NCI-H1048 (cell line): ENCODE measurements at regions not wholly inside any gene's neighbourhood (a gene's known extent, or its start where the extent isn't known, plus 50 kb on each side); places are given as distances from the start of the nearest gene placed in this dataset.
"Not testable (repeated sequence)": the region's sequence is repeated elsewhere in the genome, so short reads cannot be mapped to it uniquely, and the experiment has no call there.

Experiments used
- DNase-seq: peaks from one replicate; lab custom pipeline; 2025; lab: John Stamatoyannopoulos, UW

DNA sequence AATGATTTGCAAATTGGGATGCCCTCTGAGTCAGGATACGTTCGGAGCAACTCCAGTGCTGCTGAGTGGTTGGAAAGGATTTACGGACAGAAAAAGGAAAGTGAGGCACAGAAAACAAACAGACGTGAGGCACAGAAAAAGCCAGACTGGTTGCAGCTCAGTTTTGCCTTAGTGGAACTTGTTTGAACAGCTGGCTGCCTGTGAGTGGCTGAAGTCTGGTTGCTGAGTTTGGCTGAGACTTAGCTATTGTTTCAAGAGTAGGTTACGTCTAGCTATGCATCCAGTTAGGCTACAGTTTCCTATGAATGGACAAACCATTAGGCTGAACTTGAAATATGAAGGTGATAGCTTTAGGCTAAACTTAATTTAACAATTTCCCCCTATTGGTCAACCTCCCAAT, 256.6 kb downstream of the VAPA start:
- DNase-seq = no peak

DNA sequence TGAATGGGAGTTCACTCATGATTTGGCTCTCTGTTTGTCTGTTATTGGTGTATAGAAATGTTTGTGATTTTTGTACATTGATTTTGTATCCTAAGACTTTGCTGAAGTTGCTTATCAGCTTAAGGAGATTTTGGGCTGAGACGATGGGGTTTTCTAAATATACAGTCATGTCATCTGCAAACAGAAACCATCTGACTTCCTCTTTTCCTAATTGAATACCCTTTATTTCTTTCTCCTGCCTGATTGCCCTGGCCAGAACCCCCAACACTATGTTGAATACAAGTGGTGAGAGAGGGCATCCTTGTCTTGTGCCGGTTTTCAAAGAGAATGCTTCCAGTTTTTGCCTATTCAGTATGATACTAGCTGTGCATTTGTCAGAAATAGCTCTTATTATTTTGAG, 261.5 kb downstream of the VAPA start:
- DNase-seq = not testable (repeated sequence)

DNA sequence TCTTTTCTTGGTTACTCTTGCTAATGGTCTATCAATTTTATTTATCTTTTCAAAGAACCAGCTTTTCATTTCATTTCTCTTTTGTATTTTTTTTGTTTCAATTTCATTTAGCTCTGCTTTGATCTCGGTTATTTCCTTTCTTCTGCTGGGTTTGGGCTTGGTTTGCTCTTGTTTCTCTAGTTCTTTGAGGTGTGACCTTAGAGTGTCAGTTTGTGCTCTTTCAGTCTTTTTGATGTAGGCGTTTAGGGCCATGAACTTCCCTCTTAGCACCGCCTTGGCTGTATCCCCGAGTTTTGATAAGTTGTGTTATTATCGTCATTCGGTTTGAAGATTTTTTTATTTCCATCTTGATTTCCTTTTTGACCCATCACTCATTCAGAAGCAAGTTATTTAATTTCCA, 265.5 kb downstream of the VAPA start:
- not testable (repeated sequence) for DNase-seq

DNA sequence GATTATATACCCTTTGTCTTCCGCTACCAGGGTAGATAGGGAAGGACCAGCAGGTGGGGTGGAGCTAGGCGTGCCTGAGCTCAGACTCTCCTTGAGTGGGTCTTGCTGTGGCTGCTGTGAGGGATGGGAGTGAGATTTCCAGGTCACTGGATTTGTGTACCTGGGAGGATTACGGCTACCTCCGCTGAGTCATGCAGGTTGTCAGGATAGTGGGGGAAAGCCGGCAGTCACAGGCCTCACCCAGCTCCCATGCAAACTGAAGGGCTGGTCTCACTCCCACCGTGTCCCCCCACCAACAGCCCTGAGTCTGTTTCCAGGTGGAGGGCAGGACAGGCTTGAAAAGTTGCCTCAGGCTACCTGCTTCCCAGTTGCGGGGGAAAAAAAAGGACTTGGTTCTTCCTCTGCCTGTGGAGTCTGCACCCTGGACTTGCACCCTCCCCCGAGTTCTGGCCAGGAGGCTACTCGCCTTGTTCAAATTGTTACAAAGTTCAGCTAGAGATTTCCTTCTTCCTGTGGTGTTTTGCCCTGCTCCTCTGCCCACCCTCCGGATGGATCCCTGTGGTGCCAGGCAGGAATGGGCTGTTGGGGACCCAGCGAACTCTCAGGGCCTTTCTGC, 268.3 kb downstream of the VAPA start:
- no peak for DNase-seq

DNA sequence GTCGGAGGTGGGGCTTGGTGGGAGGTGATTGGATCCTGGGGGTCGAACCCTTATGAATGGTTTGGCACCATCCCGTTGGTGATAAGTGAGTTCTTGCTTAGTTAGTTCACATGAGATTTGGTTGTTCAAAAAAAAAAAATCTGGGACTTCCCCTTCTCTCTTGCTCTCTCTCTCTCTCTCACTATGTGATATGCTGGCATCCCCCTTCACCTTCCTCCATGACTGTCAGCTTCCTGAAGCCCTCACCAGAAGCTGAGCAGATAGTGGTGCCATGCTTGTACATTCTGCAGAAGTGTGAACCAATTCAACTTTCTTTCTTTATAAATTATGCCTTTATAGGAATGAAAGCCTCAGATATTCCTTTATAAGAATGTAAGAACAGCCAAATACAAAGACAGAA, 269.7 kb upstream of the APCDD1 start:
- DNase-seq = no peak

DNA sequence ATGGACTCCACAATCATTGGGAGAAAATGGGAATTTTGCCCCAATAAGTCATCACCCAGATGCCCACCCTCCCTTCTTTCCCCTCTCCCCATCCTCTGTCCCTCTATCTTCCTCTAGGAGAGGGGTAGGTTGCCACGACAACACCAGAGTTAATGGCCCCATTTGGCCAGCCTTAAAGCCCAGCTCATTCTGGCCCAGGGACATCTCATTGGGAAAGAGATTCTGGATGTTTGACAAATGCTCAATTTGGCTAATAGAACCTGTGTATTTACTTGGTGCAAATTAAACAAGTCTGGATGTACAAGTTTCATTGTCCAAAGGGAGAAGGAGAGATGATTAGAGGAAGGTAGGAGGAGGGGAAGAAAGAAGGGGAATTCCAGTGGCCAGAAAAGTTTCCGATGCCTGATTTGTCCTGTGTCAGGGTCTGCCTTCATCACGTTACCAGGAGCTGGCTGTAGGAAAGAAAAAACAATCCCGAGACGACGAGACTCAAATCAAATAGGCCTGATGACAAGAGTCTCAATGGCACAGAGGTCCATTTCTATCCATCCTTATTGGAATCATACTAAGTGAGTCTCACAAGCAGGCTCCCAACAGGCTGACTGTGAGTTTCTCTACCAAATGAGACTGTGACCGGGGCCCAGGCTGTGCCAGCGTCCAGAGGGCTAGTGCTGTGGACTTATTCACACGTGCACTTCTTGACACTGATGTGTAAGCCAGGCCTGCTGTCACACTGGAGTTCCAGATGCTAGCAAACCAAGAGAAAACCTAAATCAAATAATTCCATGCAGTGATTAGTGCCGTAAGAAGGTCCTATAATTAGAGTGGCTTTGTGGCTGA, 265.2 kb upstream of the APCDD1 start:
- DNase-seq = no peak

DNA sequence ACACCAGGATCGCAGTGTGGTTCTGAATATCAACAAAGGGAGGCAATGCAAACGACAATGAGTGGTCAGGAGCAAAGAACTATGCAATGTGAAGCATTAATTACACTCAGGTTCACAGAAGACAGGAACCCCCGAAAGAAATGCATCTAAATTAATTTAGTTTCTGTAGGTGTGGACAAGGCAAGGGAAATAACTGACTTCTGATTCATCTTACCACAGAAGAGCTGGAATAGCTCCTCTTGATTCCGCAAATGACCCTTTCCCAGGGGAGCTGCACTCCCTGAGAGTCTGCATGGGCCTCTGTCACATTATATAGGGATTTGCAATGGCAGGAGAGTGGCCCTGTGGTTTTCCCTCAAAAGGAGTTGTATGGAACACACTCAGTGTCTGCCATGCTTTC, 263.9 kb upstream of the APCDD1 start:
- no peak for DNase-seq

DNA sequence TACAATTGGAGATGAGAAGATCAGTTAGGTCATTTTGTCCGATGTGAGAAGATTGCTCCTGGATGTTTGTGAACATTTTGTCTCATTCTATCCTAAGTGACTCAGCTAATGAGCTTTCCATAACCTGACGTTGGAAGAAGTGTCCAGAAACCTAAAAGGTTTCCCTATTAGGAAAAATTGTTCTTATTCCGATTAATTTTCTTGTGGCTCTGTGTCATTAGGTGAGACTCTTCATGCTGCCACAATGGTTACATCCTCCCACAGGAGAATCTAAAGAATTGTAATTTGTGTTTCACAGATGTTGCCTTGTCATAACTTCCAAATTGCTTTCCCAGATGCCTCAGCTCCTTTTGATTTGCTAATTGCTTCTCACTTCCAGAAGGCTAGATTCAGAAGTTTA, 261.0 kb upstream of the APCDD1 start:
- no peak for DNase-seq

DNA sequence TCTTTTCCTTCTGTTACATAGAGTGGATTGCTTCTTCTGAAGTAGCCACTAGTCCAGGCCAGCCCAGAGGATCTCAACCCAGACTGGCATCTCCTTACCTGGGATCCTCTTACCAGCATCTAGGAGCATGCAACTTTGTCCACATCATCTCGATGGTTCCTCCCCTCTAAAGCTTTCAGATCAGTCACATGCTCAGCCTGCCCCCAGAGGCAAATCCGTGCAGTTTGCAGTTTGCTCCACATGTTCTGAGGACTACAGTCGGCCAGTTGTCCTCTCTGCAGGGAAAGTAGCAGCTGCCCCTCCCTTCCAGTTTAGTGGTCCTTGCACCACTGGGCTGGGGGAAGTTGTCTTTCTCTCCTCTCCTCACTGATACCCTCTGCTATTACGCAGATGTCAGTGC, 259.8 kb upstream of the APCDD1 start:
- DNase-seq = no peak

DNA sequence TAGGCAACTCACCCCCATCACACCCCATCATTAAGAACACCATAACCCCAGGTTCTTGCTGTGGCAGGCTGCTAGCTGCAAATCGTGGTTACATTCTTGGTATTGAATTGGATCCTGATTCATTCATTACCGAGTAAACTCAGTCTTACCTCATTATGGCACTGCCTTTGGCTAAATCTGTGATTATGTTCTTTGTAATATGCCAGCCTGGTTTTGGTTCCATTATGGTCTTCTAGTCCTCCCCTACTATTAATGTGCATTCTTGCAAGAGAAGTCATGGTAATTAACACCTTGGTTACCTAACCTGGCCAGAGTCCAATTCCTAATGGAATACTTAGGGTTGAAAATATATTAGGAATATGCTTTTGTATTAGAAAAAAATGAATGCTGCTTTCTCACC, 258.9 kb upstream of the APCDD1 start:
- DNase-seq = no peak

DNA sequence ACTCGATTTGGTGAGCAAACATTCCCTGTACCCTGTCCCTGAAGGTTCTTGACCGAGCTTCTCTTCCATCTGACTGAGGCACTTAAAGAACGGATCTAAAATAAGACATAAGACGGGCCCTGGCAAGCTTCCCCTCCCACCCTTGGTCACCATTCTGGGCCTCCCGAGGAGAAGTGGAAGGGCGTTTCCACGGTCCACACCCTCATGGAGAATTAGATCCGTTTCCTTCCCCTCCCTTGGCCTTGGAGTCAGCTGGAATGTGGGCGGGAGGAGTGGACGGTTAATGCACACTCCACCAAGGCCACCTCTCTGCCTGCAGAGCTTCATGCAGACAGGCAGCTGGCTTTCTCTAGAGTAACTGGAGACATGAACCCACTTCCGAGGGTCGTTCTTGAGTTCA, 257.3 kb upstream of the APCDD1 start:
- DNase-seq = no peak

DNA sequence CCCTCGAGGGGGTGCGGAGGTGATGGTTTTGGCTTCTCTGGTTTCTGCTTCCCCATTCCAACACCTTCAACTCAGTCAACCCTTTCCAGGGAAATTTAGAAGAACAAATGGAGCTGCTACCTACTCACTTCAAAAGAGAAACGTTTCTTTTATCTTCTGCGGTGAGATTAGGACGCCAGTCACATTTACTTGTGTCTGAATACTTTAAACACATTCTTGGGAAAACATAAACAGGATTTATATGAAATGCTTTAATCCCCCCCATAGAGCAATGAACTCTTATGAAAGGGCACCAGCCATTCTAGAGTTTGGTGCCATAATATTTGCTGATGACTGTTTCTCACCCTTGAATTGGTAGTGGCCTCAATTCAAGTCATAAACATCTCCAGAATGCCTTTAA, 253.2 kb upstream of the APCDD1 start:
- no peak for DNase-seq

DNA sequence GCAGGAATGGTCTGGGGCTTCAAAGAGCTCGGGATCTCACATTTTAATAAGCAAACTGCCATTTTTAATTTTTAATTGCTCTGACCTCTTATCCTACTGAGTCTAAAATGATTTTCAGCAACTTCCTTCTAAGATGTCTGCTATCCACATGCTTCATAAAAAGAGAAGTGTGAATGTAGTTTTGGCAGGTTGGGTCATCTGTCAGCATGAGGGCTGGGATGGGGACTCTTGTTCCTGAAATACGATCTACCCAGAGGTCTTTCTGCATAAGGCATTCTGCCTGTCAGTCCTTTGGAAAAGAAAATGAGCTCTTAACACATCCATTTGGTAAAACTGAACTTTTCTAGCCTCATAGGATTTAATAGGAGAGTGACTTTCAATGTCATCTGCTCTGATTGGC, 252.8 kb upstream of the APCDD1 start:
- no peak for DNase-seq

DNA sequence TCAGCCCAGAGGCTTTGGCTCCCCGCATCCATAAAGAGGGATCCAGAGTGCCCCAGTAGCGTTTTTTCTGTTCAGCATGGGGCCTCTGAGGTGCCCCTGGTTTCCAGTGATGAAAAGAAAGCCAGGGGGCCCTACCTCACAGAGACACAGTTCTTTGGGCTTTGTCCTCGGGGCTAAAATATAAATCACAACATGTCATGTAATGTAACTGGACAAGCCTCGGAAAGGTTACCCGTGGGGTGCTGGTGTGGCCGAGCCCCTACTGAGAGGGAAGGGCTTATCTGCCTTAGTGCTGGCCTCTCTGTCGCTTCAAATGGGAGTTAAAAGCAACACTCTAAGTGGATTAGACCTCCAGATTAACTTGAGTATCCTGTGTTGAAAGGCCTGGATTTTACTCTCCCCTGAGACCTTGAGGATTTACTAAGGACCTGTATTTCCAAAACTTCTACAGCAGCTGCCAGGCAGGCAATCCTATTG, 251.6 kb upstream of the APCDD1 start:
- DNase-seq = no peak

DNA sequence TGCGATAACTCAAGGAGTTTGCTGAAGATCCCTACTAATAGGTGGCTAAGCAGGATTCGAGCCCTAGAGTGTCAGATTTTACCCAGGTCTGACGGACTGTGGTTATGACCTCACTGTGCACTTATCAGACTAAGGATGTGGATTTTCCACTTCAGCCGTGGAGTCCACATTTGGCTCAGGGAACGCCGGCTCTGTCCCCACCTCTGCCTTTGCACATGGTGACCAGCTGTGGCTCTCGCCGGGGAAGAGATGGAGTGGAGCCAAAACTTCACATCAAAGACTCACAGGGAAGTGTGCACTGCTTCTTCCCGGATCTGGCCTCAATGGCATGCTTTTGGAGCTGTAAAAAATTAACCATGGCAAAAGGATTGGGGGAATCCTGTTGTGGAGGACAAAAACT, 249.3 kb upstream of the APCDD1 start:
- no peak for DNase-seq

DNA sequence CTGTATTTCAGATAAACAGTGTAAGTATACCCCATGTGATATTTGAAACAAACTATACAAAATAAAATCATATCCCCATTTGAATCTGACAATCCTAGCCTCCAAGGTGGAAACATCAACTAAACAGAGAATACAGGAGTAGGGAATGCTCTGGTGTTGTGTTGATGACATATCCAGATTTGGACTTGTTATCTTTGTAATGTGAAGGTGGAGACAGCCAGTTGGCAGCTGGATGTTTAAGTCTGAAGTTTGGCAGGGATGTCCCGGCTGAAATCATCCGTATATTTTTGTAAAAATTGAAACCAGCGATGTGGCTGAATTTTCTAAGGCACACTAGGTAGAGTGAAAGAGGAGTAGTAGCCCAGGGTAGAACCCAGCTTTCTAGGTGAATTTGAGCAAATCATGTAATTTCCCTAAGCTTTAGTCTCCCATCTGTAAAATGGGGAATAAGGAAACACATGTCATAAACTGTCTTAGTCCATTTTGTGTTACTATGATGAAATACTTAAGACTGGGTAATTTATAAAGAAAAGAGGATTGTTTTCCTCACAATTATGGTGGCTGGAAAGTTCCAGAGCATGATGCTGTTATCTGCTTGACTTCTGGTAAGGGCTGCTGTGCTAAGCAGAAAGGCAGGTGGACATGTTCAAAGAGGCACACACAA, 246.6 kb upstream of the APCDD1 start:
- no peak for DNase-seq

DNA sequence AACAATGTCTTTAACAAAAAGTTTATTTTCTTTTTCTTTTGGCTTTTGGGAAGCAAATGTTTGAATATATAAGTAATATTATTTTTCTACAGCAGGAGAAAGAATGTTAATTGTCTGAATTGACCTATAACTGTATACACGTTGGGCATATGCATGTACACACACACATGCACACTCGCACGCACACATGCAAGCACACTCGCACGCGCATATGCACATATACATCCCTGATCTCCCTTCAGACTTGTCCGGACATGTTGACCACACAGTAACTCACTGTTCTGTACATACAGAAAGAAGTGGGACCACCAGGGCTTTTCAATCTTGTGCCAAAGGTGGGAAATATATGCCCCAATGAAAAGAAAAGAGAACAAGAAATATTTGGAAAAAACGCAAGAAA, 245.1 kb upstream of the APCDD1 start:
- no peak for DNase-seq

DNA sequence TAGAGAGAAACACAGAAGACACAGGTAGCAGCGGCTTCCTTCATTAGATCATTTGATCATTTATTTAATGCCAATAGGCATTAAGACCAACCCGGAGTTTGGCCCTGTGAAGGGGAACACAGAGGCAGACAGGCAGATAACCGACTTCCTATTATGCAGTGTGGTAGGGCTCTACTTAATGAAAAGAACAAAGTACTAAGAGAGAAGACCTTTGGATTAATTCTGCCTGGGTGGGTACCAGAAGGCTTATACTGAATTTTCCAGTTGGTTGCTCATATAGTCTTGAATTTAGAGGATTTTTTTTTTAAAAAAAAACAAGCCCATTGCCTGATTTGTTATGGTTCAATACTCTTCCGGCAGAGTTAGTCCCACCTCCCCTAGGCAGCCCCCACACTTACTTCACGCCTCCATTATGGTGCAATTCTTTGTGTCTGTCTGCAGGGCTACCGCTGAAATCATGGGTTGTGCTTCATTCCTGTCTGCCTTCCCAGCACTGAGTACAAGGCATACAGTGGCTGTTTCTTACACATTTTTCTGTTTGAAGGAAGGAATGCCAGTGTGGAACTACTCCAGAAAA, 244.3 kb upstream of the APCDD1 start:
- DNase-seq = no peak

DNA sequence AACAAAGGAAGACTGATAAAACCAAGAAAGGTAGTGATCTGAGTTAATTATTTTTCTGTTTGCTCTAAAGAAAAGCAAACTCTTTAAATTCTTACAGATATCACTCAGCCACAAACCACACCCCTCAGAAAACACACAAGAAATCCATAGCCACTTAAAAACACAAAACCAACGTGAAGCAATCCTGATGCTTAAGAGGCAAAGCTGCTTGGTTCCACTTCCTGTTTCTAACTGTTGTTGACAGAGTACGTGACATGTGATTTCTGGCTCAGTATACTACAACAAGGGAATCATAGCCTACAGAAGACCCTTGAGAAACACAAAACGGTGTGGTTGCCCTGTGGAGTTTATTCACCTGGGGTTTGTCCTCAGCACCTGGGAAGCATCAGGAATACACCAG, 240.9 kb upstream of the APCDD1 start:
- no peak for DNase-seq

DNA sequence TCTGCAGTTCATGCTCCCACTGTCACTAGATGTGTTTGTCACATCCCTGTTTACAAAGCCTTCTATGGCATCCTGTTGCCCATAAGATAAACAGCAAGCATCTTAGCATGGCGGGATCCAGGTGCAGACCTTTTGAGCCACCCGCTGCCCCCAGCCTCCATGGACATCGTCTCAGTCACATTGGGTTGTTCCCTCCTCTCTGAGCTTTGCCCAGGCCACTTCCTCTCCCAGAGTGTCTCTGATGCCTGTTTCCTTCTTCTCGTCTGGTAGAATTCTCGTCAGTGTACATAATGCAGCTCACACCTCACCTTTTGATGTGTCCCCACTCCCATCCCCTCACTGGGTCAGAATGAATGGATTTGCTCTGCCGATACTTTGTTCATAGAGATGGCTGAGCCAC, 239.0 kb upstream of the APCDD1 start:
- no peak for DNase-seq

DNA sequence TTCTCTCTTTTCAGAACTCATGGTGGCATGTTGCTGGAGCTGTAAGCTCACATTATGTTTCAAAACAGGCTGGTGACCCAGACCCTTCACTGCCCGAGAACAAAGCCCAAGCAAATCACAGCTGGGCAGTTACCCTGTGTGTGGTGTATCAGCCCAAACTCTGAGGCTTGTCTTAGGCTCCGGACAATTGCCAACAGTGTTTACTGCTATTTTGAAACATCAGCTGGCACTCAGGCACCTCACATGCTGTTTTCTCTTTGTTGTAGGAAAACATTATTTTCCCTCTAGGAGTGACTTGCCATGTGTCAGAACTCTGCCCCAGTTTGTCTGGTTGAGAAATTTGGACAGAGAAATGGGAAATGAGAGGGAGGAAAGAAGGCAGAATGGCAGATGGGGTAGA, 237.6 kb upstream of the APCDD1 start:
- DNase-seq = no peak

DNA sequence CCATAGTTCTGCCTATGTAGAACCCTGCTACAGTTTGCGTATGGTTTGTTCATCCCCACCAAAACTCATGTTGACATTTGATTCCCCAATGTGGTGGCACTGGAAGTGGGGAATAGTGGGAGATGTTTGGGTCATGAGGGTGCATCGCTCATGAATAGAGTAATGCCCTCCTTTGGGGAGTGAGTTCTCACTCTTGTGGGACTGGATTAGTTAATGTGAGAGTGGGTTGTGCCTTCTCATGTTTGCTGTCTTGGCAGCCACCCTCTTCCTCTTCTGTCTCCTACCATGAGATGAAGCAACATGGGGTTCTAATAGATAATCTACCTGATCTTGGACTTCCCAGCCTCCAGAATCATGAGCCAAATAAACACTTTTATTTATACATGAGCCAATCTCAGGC, 237.2 kb upstream of the APCDD1 start:
- no peak for DNase-seq

DNA sequence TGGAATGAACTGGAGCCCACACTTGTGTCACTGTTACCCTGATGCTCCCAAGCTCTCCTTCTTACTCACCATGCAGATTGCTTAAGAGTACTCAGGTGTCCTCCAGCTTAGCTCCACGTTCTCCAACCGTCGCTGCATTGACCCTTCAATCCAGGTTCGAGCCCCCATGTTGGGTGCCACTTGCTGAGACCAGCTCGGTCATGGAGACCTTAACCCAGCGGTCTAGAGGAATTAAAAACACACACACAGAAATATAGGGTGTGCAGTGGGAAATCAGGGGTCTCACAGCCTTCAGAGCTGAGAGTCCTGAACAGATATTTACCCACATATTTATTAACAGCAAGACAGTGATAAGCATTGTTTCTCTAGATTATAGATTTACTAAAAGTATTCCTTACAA, 229.1 kb upstream of the APCDD1 start:
- DNase-seq = no peak
